Suprapubic skin (tissue), 4 donors: ENCODE measurements at regions not wholly inside any gene's neighbourhood (a gene's known extent, or its start where the extent isn't known, plus 50 kb on each side); places are given as distances from the start of the nearest gene placed in this dataset.

Experiments
- DNase-seq, 2 donors: peaks; one replicate each; pipeline ENCODE4 v3.0.0-alpha.2; 2019; ENCODE audit warnings: low spot score in 2 of 2
- H3K27ac ChIP-seq: fragments of 200-600 bp; sonication (generic); one replicate; pipeline ENCODE4 v1.5.1; 2019
- H3K27me3 ChIP-seq: fragments of 200-600 bp; sonication (generic); one replicate; pipeline ENCODE4 v1.5.1; 2019
- H3K36me3 ChIP-seq: fragments of 200-600 bp; sonication (generic); one replicate; pipeline ENCODE4 v1.5.1; 2019
- H3K4me1 ChIP-seq: fragments of 200-600 bp; sonication (generic); one replicate; pipeline ENCODE4 v1.5.1; 2019
- H3K4me3 ChIP-seq: fragments of 200-600 bp; sonication (generic); one replicate; pipeline ENCODE4 v1.5.1; 2019; ENCODE audit warnings: mild to moderate bottlenecking
- H3K9me3 ChIP-seq: fragments of 200-600 bp; sonication (generic); one replicate; pipeline ENCODE4 v1.5.1; 2019
- EP300 ChIP-seq: sonication (generic); formaldehyde crosslinking; IDR thresholded peaks from one replicate; pipeline ENCODE4 v1.6.1; 2017; ENCODE audit warnings: antibody characterized with exemption
- POLR2A ChIP-seq, 2 donors: fragments of 450-650 bp; IDR thresholded peaks; one replicate each; pipeline ENCODE4 v1.6.1; 2017; ENCODE audit warnings: antibody characterized with exemption in 2 of 2, mild to moderate bottlenecking in 2 of 2, moderate library complexity in 2 of 2
- POLR2AphosphoS5 ChIP-seq, 3 donors: sonication (generic); formaldehyde crosslinking; IDR thresholded peaks; one replicate each; pipeline ENCODE4 v1.6.1; 2017; ENCODE audit warnings: antibody characterized with exemption in 3 of 3
- WGBS: methylation state at CpG from one replicate; pipeline ENCODE4 v1.1.5; 2018; 5-methylcytosine and 5-hydroxymethylcytosine counted together
- TF ChIP-seq, protein P1 (sequence below), 2 donors: fragments of 200-600 bp in 1 of 2; fragments of 450-650 bp in 1 of 2; sonication (generic) in 1 of 2; IDR thresholded peaks; one replicate each; pipeline ENCODE4 v1.5.1; 2016 to 2019; ENCODE audit warnings: antibody characterized with exemption in 2 of 2, mild to moderate bottlenecking in 1 of 2, moderate library complexity in 1 of 2

DNA sequence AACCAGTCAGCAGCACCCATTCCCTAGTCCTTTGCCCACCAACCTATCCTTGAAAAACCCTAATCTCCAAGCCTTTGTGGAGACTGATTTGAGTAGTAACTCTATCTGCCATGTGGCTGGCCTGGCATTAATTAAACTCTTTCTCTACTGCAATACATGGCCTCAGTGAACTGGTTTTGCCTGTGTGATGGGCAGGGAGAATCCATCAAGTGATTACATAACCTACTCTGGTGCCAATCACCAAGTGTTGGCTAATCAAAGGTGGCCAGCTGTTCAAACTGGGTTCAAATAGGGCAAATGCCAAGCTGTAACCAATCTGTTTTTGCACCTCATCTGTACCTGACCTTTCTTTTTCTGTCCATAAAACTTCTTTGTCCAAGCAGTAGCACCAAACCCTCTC lies 139.8 kb upstream of the XPO1 start:
- TF ChIP-seq POLR2AphosphoS5 (IDR thresholded peaks at IDR 0.05): no peak
- TF ChIP-seq, protein P1, sequence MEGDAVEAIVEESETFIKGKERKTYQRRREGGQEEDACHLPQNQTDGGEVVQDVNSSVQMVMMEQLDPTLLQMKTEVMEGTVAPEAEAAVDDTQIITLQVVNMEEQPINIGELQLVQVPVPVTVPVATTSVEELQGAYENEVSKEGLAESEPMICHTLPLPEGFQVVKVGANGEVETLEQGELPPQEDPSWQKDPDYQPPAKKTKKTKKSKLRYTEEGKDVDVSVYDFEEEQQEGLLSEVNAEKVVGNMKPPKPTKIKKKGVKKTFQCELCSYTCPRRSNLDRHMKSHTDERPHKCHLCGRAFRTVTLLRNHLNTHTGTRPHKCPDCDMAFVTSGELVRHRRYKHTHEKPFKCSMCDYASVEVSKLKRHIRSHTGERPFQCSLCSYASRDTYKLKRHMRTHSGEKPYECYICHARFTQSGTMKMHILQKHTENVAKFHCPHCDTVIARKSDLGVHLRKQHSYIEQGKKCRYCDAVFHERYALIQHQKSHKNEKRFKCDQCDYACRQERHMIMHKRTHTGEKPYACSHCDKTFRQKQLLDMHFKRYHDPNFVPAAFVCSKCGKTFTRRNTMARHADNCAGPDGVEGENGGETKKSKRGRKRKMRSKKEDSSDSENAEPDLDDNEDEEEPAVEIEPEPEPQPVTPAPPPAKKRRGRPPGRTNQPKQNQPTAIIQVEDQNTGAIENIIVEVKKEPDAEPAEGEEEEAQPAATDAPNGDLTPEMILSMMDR (IDR thresholded peaks at IDR 0.05): no peak
- TF ChIP-seq EP300: no peak
- TF ChIP-seq POLR2A (IDR thresholded peaks at IDR 0.05): no peak
- DNase-seq: no peak
- H3K4me1 ChIP-seq: no peaks in the 10 kb centered on the region
- no peak overlapping the region for H3K4me3 ChIP-seq
- H3K36me3 ChIP-seq: no peaks in the 10 kb centered on the region
- H3K27ac ChIP-seq: no peak overlapping the region
- no peaks in the 10 kb centered on the region for H3K27me3 ChIP-seq
- H3K9me3 ChIP-seq: peaks cover 7% of the 10 kb centered on the region

DNA sequence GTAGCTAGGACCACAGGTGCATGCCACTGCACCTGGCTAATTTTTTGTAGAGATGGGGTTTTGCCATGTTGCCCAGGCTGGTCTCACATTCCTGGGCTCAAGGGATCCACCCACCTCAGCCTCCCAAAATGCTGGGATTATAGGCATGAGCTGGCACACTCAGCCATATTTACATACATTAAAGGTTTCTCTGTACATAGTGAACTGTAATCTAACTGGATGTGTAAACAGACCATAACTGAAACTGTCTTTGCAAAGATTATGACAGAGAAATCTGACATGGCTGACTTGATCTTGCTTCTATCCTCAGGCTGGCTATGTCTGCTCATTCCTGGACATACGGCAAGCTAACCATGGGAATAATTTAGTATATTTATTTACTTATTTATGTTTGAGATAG lies 139.2 kb upstream of the XPO1 start:
- TF ChIP-seq, protein P1 (IDR thresholded peaks at IDR 0.05): no peak
- TF ChIP-seq EP300 (no peak), POLR2AphosphoS5 (IDR thresholded peaks at IDR 0.05) (no peak), POLR2A (IDR thresholded peaks at IDR 0.05) (no peak)
- Histone ChIP-seq H3K4me1 (peaks cover under 1% of the 10 kb centered on the region), H3K36me3 (no peaks in the 10 kb centered on the region), H3K4me3 (no peak overlapping the region), H3K27ac (no peak overlapping the region), H3K9me3 (peaks cover 7% of the 10 kb centered on the region), H3K27me3 (no peaks in the 10 kb centered on the region)
- DNase-seq: no peak
- WGBS: 100% methylated on average over 1 of the region's 1 CpG

DNA sequence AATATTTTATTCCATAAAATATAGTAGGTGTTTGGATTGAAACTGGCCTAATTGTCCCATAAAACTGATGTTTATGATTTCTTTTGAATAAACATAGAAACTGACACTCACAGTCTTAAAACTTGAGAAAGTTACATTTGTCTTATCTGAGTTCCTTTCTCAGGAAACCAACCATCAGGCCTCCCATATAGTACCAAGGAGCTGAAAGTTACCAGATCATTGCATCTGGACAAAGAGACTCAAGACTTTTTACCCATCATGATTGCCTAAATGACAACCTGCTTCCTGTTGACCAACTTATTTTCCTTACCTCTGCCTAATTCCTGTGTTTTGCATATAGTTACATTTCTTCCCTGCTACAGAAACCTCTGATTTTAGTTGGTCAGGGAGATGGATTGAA lies 137.0 kb upstream of the XPO1 start:
- Histone ChIP-seq H3K9me3 (peaks cover 7% of the 10 kb centered on the region), H3K27me3 (no peaks in the 10 kb centered on the region), H3K36me3 (no peaks in the 10 kb centered on the region), H3K4me1 (peaks cover 20% of the 10 kb centered on the region), H3K4me3 (no peak overlapping the region), H3K27ac (no peak overlapping the region)
- TF ChIP-seq POLR2AphosphoS5 (IDR thresholded peaks at IDR 0.05): no peak
- TF ChIP-seq POLR2A (IDR thresholded peaks at IDR 0.05): no peak
- TF ChIP-seq, protein P1 (IDR thresholded peaks at IDR 0.05): no peak
- no peak for TF ChIP-seq EP300
- no peak for DNase-seq

DNA sequence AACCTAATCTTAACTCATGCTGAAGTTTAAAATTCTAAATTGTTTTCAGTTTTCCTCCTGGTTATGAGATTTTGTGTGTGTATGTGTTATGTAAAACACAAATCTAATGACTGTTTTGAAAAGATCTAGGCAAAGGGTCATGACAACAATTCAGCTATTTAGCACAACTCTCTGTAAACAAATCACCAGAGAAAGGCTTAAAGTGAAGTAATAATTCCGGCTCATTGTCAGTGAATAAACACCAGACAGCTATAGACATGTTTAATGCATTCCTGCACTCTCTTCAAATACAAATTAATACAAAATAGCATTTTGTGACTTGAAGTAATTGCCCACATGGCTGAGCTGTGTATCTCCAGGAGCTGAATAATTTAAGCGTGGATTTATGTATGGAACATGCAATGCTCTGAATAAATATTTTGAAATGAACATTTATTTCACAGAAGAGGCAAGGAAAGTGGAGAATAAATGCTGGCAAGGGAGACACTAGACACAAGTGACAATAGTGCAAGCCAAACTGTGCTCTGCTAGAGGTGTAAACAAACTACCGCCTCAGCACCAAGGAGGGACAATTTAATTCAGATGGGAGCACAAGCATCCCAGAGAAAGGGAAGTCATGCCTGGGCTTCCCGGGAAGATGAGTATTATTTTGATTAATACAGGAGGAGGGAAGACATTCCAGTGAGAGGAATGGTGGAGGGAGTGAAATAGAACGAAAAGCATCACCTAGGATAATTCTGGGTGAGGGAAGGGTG lies 133.6 kb upstream of the XPO1 start:
- Histone ChIP-seq H3K4me3 (peak overlapping the region; percentile 30), H3K9me3 (peaks cover 7% of the 10 kb centered on the region), H3K27ac (peak overlapping the region; percentile 87), H3K4me1 (peaks cover 22% of the 10 kb centered on the region), H3K27me3 (no peaks in the 10 kb centered on the region), H3K36me3 (no peaks in the 10 kb centered on the region)
- no peak for DNase-seq
- TF ChIP-seq POLR2AphosphoS5 (IDR thresholded peaks at IDR 0.05) (no peak), POLR2A (IDR thresholded peaks at IDR 0.05) (no peak), EP300 (no peak)
- TF ChIP-seq, protein P1 (IDR thresholded peaks at IDR 0.05): no peak
- 37% methylated on average over 5 of the region's 5 CpGs for WGBS

DNA sequence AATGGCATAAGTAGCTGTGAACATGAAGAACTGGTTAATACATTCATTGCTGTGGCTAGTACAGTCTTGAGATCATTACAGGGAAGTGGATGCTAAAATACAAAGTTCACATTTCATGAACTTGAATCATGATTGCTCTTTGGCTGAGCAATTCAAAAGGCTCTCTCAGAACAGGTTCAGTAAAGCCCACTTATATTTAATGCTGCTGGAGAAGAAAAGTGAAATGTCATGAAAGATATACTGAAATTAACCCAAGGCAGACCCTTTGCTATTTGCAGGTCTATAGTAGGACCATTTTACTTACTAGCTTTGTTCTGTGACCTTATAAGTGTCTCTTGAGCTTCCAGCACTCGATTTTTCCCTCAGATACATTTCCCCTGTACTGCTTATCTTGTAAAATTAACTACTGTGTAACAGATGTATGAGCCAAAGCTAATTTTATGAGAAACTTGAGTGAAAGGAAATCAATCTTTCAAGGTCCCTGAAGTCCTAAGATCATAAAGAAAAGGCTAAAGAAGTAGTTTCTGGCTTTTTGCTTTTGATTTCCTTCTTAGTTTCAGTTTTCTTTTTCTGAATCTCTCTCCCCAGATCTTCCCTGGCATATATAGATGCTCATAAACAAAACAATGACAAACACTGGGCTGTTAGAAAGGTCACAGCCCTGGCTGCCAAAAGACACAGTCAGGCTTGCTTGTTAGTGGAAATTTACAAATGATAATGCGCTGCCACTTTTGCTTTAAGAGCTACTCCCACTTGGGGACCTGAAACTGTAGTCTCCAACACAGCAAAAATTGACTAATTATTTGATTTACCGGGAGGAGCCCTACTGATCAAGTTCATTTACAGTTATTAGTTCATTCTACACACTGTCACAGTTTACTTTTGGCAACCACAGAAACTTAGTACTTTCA lies 132.7 kb upstream of the XPO1 start:
- Histone ChIP-seq H3K36me3 (no peaks in the 10 kb centered on the region), H3K27me3 (no peaks in the 10 kb centered on the region), H3K27ac (peak overlapping the region; percentile 87), H3K4me1 (peaks cover 22% of the 10 kb centered on the region), H3K4me3 (peak overlapping the region; percentile 30), H3K9me3 (peaks cover 7% of the 10 kb centered on the region)
- WGBS: 2% methylated on average over 3 of the region's 3 CpGs
- no peak for DNase-seq
- TF ChIP-seq POLR2A (IDR thresholded peaks at IDR 0.05) (no peak), POLR2AphosphoS5 (IDR thresholded peaks at IDR 0.05) (no peak)
- TF ChIP-seq, protein P1 (IDR thresholded peaks at IDR 0.05): no peak
